Hepatocyte (in vitro differentiated cells): ENCODE measurements at regions not wholly inside any gene's neighbourhood (a gene's known extent, or its start where the extent isn't known, plus 50 kb on each side); places are given as distances from the start of the nearest gene placed in this dataset.

Experiments
- DNase-seq: peaks from one replicate; pipeline ENCODE4 v3.0.0-alpha.2; 2016; ENCODE audit warnings: low spot score
- H2AFZ ChIP-seq: fragments of 200-600 bp; sonication (generic); 2 replicates; pipeline ENCODE4 v1.6.0; 2016; ENCODE audit warnings: antibody characterized with exemption, mild to moderate bottlenecking
- H3K27ac ChIP-seq: fragments of 200-600 bp; sonication (generic); 2 replicates; pipeline ENCODE4 v1.5.1; 2016; ENCODE audit warnings: mild to moderate bottlenecking
- H3K27me3 ChIP-seq: fragments of 200-600 bp; sonication (generic); 2 replicates; pipeline ENCODE4 v1.6.1; 2016
- H3K36me3 ChIP-seq: fragments of 200-600 bp; sonication (generic); replicated peaks from 2 replicates; pipeline ENCODE4 v1.5.1; 2016; ENCODE audit warnings: low read depth; ENCODE audit not compliant: insufficient read depth
- H3K4me1 ChIP-seq: fragments of 200-600 bp; sonication (generic); 2 replicates; pipeline ENCODE4 v1.5.1; 2016; ENCODE audit warnings: mild to moderate bottlenecking, moderate library complexity; ENCODE audit not compliant: insufficient read depth
- H3K4me2 ChIP-seq: fragments of 200-600 bp; sonication (generic); 2 replicates; pipeline ENCODE4 v1.6.0; 2016
- H3K4me3 ChIP-seq: fragments of 200-600 bp; sonication (generic); 2 replicates; pipeline ENCODE4 v1.5.1; 2016; ENCODE audit warnings: mild to moderate bottlenecking
- H3K79me2 ChIP-seq: fragments of 200-600 bp; sonication (generic); 2 replicates; pipeline ENCODE4 v1.6.0; 2017; ENCODE audit warnings: mild to moderate bottlenecking
- H3K9me2 ChIP-seq: fragments of 200-600 bp; sonication (generic); replicated peaks from 2 replicates; pipeline ENCODE4 v1.6.0; 2017; ENCODE audit warnings: mild to moderate bottlenecking; ENCODE audit not compliant: insufficient read depth
- H3K9me3 ChIP-seq: fragments of 200-600 bp; sonication (generic); 2 replicates; pipeline ENCODE4 v1.5.1; 2016; ENCODE audit warnings: low read depth, mild to moderate bottlenecking
- H4K20me1 ChIP-seq: fragments of 200-600 bp; sonication (generic); 2 replicates; pipeline ENCODE4 v1.6.0; 2016; ENCODE audit warnings: mild to moderate bottlenecking; ENCODE audit not compliant: insufficient read depth, poor library complexity, severe bottlenecking
- CTCF ChIP-seq: fragments of 200-600 bp; sonication (generic); IDR thresholded peaks from 2 replicates; pipeline ENCODE4 v1.5.1; 2016; ENCODE audit warnings: antibody characterized with exemption, mild to moderate bottlenecking; ENCODE audit not compliant: poor library complexity
- EZH2 ChIP-seq: fragments of 200-600 bp; sonication (generic); IDR thresholded peaks from 2 replicates; pipeline ENCODE4 v1.6.1; 2016; ENCODE audit warnings: antibody characterized with exemption, mild to moderate bottlenecking, borderline replicate concordance
- EZH2phosphoT487 ChIP-seq: fragments of 200-600 bp; sonication (generic); IDR thresholded peaks from one replicate; pipeline ENCODE4 v1.6.1; 2018; ENCODE audit warnings: antibody characterized with exemption, mild to moderate bottlenecking, low read depth, moderate library complexity; ENCODE audit not compliant: unreplicated experiment, severe bottlenecking
- WGBS: methylation state at CpG from one replicate; pipeline ENCODE4 v1.1.6; 2016; ENCODE audit warnings: low lambda C conversion rate; ENCODE audit errors: missing lambda C conversion rate; 5-methylcytosine and 5-hydroxymethylcytosine counted together

GRCh38 chr1:38114241-38115026 lies 67.8 kb upstream of the POU3F1 start:
- H3K9me3 ChIP-seq = no peaks in the 10 kb centered on the region
- no peaks in the 10 kb centered on the region for H4K20me1 ChIP-seq
- no peaks in the 10 kb centered on the region for H3K9me2 ChIP-seq
- no peaks in the 10 kb centered on the region for H3K79me2 ChIP-seq
- H3K36me3 ChIP-seq = no peaks in the 10 kb centered on the region
- WGBS = 86% methylated on average over 13 of the region's 13 CpGs
- H3K27ac ChIP-seq = no peak overlapping the region
- H3K4me1 ChIP-seq = no peaks in the 10 kb centered on the region
- no peak for DNase-seq
- no peak overlapping the region for H3K4me2 ChIP-seq
- H3K4me3 ChIP-seq = no peak overlapping the region
- H3K27me3 ChIP-seq = no peaks in the 10 kb centered on the region
- TF ChIP-seq EZH2 (no peak), EZH2phosphoT487 (no peak), CTCF (no peak)
- no peak overlapping the region for H2AFZ ChIP-seq

- Histone ChIP-seq H3K79me2 (no peaks in the 10 kb centered on the region), H3K36me3 (no peaks in the 10 kb centered on the region), H3K4me3 (no peak overlapping the region), H3K9me3 (no peaks in the 10 kb centered on the region), H3K27ac (no peak overlapping the region), H3K4me1 (no peaks in the 10 kb centered on the region), H3K9me2 (no peaks in the 10 kb centered on the region), H2AFZ (no peak overlapping the region), H4K20me1 (no peaks in the 10 kb centered on the region), H3K27me3 (no peaks in the 10 kb centered on the region), H3K4me2 (no peak overlapping the region)
- 87% methylated on average over 14 of the region's 14 CpGs for WGBS
- no peak for TF ChIP-seq CTCF
- no peak for TF ChIP-seq EZH2phosphoT487
- no peak for TF ChIP-seq EZH2
- DNase-seq = no peak
These were observed 66.6 kb upstream of the POU3F1 start for GRCh38 chr1:38113159-38113666.

DNA sequence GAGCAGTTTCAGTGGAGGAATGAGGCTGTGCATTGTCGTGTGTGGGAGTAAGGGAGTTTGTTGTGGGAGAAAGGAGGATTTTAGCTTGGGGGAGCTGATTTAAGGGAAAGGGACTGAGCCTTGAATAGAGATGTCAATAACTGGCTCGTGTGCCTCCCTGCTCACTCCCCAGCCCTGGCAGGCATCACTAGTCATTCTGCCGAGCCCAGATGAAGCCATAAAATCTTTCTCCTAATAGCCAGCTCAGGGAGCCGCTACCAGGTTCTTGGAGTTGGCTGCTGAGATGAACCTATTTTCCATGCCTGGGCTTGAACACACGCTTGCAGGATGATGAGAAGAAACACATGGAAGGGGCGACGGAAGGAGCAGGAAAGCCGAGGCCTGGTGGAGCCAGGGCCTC lies 65.0 kb upstream of the POU3F1 start:
- no peaks in the 10 kb centered on the region for H3K27me3 ChIP-seq
- H3K4me3 ChIP-seq = no peak overlapping the region
- no peaks in the 10 kb centered on the region for H3K9me2 ChIP-seq
- TF ChIP-seq EZH2 (no peak), CTCF (no peak), EZH2phosphoT487 (no peak)
- 91% methylated on average over 8 of the region's 8 CpGs for WGBS
- no peaks in the 10 kb centered on the region for H3K9me3 ChIP-seq
- no peaks in the 10 kb centered on the region for H3K36me3 ChIP-seq
- no peak overlapping the region for H2AFZ ChIP-seq
- no peaks in the 10 kb centered on the region for H4K20me1 ChIP-seq
- no peaks in the 10 kb centered on the region for H3K79me2 ChIP-seq
- H3K4me1 ChIP-seq = no peaks in the 10 kb centered on the region
- no peak overlapping the region for H3K27ac ChIP-seq
- H3K4me2 ChIP-seq = no peak overlapping the region
- no peak for DNase-seq
